ENCODE measurements at regions not wholly inside any gene's neighbourhood (a gene's known extent, or its start where the extent isn't known, plus 50 kb on each side); places are given as distances from the start of the nearest gene placed in this dataset.

GRCh38 chr3:66133050-66133757 lies 87.6 kb upstream of the SLC25A26 start:
- no peak for DNase-seq (ENCODE audit: low read depth in 2 of 2)

GRCh38 chr3:66128623-66129022 lies 89.9 kb upstream of the MAGI1 start:
- no peak for DNase-seq (ENCODE audit: low read depth in 2 of 2)

DNA sequence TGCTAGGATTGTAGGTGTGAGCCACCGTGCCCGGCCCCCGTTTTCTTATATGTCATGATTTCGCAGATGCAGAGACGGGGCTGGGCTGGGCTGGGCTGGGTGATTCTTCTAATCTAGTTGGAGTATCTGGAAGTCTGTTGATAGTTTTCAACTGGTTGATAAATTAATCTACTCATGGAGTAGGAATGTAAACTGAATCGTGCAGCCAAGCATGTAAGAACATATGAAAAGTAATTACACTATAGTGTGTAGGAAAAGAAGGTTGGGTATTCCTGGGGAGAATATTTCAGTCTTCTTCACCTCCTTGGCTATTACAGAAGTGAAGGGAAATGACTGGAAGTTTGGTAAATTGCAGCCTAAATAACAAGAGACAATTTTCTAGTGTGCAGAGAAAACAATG lies 82.6 kb upstream of the MAGI1 start:
- no peak for DNase-seq (ENCODE audit: low read depth in 2 of 2)

DNA sequence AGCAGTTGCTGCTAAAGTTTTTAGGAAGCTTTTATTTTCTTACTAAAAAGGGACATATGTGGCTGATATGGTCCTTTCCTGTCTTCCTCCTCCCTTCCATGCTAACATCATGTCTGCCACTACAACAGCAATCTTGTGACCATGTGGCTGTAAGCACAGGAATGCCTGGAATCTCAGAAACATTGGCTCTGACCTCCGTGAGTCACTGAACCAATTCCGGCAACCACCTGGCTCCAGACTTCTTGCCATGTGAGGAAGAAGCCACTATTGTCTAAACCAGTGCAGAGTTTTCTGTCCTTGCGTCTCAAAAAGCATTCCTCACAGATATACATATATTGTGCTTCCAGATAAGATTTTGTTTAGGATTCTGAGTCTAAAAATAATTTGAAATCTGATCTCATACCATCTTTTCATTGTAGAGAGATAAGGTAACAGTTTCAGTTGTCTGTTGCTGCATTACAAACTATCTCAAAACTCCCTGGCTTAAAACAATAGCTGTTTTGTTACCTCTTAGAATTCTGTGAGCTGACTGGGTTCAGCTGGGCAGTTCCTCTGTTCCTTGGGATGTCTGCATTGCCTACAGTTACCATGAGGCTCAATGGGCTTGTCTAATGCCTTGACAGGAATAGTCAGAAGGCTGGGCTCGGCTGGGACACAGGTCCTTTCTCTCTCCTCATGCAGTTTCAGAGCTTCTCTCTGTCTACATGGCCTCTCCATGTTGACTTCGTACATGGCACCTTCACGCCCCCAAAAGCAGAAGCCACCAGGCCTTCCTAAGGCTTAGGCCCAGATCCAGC lies 77.3 kb upstream of the MAGI1 start:
- no peak for DNase-seq (ENCODE audit: low read depth in 2 of 2)

DNA sequence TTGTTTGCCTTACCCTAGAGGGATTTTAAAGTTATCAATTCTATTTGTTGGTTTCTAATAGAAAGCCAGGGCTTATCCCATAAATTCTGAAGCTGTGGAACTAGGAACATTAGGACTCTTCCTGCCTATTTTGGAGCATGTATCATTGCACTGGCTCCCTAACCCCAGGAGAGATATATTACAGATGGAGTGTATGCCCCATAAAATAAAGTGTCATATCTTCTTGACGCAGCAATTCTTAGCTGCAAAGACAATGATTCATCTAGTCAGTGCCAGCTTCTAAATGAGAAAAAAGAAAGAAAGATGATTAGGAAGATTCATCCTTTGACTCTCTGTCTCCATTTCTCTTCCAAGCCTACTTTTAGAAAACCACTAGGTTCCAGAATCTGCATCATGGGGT lies 74.8 kb upstream of the MAGI1 start:
- no peak for DNase-seq (ENCODE audit: low read depth in 2 of 2)

GRCh38 chr3:66110840-66111239 lies 72.1 kb upstream of the MAGI1 start:
- DNase-seq (ENCODE audit: low read depth in 2 of 2): no peak

DNA sequence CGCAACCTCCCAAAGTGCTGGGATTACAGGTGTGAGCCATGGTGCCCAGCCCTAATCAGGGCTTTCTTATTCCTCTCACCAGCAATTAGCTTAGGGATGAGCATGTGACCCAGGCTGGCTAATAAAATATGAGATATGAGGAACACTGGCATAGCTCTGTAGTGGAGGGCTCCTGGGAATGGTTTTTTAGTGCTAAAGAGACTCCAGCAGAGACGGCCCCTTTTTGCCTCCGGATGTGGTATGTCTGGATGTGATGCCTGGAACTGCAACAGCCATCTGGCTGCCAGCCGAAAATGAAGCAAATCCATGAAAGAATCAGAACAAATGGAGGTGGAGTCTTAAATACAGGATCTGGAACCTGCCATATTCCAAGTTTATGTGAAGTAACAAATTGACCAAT lies 69.1 kb upstream of the MAGI1 start:
- DNase-seq (ENCODE audit: low read depth in 2 of 2): no peak

DNA sequence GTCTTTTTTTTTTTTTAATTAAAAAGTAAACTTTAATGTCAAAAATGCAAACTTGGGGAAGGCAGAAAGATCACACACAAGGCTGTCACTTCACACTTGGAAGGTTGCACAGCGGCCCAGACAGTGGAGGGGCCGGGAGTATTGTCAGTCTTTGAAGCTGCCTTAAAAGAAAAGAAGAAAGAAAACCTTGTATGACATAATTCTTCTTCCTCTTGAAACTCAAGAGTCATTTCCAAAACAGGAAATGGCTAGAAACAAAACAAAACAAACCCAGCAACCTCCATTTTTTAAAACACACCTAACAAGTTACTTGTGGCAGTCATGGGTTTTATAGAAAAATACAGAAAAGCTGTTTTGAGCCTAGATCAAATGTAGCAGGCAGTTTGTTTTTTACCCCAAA lies 68.1 kb upstream of the MAGI1 start:
- no peak for DNase-seq (ENCODE audit: low read depth in 2 of 2)

DNA sequence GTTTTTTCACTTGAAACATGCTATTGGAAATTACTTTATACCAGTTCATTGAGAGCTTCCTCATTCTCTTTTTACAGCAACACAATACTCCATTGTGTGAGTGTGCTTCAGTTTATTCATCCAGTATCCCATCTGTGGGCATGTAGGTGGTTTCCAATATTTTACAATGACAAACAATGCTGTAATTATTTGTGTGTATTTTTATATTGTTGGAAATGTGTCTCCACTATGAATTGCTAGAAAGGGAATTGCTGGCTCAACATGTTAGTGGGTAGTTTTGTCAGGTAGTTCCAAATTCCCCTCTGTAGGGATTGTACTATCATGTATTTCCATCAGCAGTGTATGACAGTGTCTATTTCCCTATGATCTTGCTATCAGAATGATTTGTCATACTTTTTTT lies 65.8 kb upstream of the MAGI1 start:
- no peak for DNase-seq (ENCODE audit: low read depth in 2 of 2)

DNA sequence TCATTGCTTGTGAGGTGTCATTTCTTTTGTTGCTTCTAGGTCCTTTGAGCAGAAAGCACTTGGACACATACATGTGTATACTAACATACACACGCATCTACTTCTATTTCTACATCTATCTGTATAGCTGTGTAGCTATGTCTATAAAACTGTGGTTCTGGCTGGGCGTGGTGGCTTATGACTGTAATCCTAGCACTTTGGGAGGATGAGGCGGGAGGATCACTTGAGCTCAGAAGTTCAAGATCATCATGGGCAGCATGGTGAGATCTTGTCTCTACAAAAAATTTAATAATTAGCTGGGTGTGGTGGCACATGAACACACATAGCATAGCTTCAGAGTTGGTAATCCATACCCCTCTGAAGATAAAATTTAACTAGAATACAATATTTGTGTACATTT lies 65.0 kb upstream of the MAGI1 start:
- no peak for DNase-seq (ENCODE audit: low read depth in 2 of 2)

DNA sequence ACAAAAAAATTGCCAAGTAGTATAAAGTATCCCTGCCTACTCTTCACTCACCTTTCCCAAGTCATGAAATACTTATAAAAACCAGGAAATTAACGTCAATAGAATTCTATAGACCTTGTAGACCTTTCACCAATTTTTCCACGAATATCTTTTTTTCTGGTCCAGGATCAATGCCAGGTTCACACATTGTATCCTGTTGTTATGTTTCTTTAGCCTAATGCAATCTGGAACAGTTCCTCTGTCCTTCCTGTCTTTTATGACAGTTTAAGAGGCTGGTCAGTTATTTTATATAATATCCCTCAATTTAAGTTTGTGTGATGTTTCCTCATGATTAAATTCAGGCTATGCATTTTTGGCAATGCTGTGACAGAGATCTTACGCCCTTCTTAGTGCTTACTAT lies 63.2 kb upstream of the MAGI1 start:
- no peak for DNase-seq (ENCODE audit: low read depth in 2 of 2)

DNA sequence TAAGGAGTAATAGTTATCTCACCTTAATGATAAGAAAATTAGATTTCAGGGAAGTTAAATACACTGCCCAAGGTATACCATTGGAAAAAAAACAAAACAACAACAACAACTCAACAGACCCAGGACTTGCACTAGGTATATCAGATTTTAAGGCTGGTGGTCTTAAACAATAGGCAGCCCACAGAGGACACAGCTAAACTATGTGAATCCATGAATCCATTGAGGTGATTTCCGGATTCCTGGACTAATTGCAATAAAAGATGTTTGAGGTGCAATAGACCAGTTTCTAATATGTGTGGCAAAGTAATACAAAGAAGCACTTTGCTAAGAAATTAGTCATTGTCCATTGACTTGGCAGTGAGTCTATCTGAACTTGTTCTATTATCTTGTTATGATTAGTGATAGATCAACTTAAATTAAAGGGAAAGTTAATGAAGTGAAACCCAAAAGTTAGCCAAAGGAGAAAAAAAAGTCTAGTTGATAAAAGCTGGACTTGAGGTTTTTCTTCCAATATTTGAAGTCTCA lies 60.9 kb upstream of the MAGI1 start:
- no peak for DNase-seq (ENCODE audit: low read depth in 2 of 2)

DNA sequence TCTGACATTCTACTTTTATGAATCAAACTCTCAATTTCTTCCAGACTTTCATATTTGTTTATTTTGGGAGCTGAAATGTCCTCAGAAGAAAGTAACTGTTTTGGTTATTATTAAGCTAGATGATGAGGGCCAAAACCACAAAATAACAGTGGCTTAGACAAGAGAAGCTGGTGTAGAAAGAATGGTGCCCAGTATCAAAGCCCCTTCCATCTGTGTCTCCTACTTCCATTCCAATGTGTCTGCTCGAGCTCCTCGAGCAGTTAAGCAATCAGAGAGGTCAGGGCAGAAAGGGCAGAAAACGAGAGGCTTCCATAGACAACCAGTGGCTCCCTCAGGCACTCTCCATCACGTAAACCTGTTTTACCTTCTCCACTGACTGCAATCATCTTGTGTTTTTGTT lies 59.7 kb upstream of the MAGI1 start:
- no peak for DNase-seq (ENCODE audit: low read depth in 2 of 2)

DNA sequence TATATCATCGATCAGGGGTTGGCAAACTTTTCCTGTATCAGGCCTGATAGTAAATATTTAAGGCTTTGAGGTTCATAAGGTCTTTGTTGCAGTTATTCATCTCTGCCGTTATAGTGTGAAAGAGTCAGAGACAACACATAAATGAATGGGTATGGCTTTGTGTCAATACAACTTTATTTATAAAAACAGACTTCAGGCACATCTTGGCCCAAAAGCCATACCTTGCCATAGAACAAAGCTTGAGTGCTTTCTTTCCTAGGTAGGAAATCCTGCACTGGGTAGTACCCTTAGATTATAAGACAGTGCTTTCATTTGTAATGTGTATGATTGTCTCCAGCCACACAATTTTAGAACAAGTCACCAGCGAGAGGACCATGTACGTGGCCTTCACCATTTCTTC lies 58.9 kb upstream of the MAGI1 start:
- DNase-seq (ENCODE audit: low read depth in 2 of 2): no peak

GRCh38 chr3:66095295-66096001 lies 56.7 kb upstream of the MAGI1 start:
- DNase-seq (ENCODE audit: low read depth in 2 of 2): no peak

GRCh38 chr3:66093981-66094380 lies 55.3 kb upstream of the MAGI1 start:
- DNase-seq (ENCODE audit: low read depth in 2 of 2): no peak

GRCh38 chr3:66092175-66092995 lies 53.7 kb upstream of the MAGI1 start:
- DNase-seq (ENCODE audit: low read depth in 2 of 2): no peak
